Ascending aorta (tissue), 2 donors: ENCODE measurements at regions not wholly inside any gene's neighbourhood (a gene's known extent, or its start where the extent isn't known, plus 50 kb on each side); places are given as distances from the start of the nearest gene placed in this dataset.

Experiments
- DNase-seq, 2 donors: peaks; one replicate each; pipeline ENCODE4 v3.0.0-alpha.2; 2019; ENCODE audit warnings: low spot score in 2 of 2
- H3K27ac ChIP-seq, 2 donors: fragments of 200-600 bp; sonication (generic); one replicate each; pipeline ENCODE4 v1.5.1; 2016 to 2017; ENCODE audit warnings: mild to moderate bottlenecking in 1 of 2
- H3K27me3 ChIP-seq: fragments of 200-600 bp; sonication (generic); one replicate; pipeline ENCODE4 v1.5.1; 2017
- H3K36me3 ChIP-seq, 2 donors: fragments of 200-600 bp; sonication (generic); one replicate each; pipeline ENCODE4 v1.5.1; 2016
- H3K4me1 ChIP-seq, 2 donors: fragments of 200-600 bp; sonication (generic); one replicate each; pipeline ENCODE4 v1.5.1; 2016 to 2017; ENCODE audit warnings: mild to moderate bottlenecking in 1 of 2
- H3K4me3 ChIP-seq, 2 donors: fragments of 200-600 bp; sonication (generic); one replicate each; pipeline ENCODE4 v1.5.1; 2016 to 2017; ENCODE audit warnings: mild to moderate bottlenecking in 1 of 2
- H3K9me3 ChIP-seq, 2 donors: fragments of 200-600 bp; sonication (generic); one replicate each; pipeline ENCODE4 v1.5.1; 2016
- intact Hi-C: fragments of 100-400 bp; cut with DNase I; formaldehyde crosslinking; loops from one replicate; pipeline ENCODE4 v1.15.1; 2023
- TF ChIP-seq, protein P1 (sequence below), 3 experiments: fragments of 200-600 bp in 2 of 3; fragments of 450-650 bp in 1 of 3; sonication (generic) in 2 of 3; IDR thresholded peaks; one replicate each; pipeline ENCODE4 v1.5.1; 2016 to 2019; ENCODE audit warnings: antibody characterized with exemption in 3 of 3, mild to moderate bottlenecking in 1 of 3, moderate library complexity in 1 of 3

DNA sequence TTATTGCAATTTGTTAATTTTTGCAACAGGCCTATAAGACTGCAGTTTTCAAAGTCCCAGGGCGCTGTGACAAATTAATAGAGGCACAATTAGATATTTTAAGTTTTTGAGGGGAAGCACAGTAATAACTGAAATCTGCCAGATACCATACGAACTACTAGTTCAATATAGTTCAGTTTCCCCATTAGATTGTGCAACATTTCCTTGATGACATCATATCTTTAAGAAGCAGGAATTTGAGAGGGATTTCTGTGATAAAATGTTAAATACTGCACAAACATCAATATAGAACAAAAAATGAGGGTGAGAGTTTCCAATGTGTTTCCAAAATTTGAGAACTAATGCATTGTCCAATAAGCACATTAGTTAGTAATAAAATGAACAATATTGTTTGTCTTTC, 56.7 kb upstream of the GRIN3A start:
- H3K4me1 ChIP-seq, result no peaks in the 10 kb centered on the region
- TF ChIP-seq, protein P1, sequence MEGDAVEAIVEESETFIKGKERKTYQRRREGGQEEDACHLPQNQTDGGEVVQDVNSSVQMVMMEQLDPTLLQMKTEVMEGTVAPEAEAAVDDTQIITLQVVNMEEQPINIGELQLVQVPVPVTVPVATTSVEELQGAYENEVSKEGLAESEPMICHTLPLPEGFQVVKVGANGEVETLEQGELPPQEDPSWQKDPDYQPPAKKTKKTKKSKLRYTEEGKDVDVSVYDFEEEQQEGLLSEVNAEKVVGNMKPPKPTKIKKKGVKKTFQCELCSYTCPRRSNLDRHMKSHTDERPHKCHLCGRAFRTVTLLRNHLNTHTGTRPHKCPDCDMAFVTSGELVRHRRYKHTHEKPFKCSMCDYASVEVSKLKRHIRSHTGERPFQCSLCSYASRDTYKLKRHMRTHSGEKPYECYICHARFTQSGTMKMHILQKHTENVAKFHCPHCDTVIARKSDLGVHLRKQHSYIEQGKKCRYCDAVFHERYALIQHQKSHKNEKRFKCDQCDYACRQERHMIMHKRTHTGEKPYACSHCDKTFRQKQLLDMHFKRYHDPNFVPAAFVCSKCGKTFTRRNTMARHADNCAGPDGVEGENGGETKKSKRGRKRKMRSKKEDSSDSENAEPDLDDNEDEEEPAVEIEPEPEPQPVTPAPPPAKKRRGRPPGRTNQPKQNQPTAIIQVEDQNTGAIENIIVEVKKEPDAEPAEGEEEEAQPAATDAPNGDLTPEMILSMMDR (IDR thresholded peaks at IDR 0.05), result no peak
- H3K36me3 ChIP-seq, result no peaks in the 10 kb centered on the region
- no peak for DNase-seq
- intact Hi-C loops, result no loop called here
- H3K27ac ChIP-seq, result no peak overlapping the region
- H3K4me3 ChIP-seq, result no peak overlapping the region
- no peaks in the 10 kb centered on the region for H3K27me3 ChIP-seq
- H3K9me3 ChIP-seq, result no peaks in the 10 kb centered on the region

DNA sequence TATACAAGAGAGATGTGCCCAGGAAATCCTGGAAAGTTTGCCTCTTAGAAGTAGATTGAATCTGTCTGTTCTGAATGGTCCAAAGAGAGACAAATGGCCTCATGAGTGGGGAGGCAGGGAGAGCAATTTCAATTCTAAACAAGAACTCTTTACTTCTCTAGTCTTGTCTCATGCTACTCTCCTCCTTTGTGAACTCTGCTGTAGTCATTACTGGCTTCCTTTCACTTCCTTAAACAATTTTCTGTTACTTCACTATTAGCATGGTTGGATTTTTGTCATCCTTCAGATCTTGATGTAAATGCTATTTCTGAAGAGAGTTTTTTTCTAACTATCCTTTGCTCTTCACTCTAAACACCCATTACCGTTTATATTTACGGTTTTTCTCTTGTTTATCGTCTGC, 54.0 kb upstream of the GRIN3A start:
- H3K27ac ChIP-seq, result no peak overlapping the region
- no peaks in the 10 kb centered on the region for H3K4me1 ChIP-seq
- TF ChIP-seq, protein P1 (IDR thresholded peaks at IDR 0.05), result no peak
- H3K36me3 ChIP-seq, result no peaks in the 10 kb centered on the region
- H3K27me3 ChIP-seq, result no peaks in the 10 kb centered on the region
- intact Hi-C loops, result no loop called here
- DNase-seq, result no peak
- no peaks in the 10 kb centered on the region for H3K9me3 ChIP-seq
- no peak overlapping the region for H3K4me3 ChIP-seq

DNA sequence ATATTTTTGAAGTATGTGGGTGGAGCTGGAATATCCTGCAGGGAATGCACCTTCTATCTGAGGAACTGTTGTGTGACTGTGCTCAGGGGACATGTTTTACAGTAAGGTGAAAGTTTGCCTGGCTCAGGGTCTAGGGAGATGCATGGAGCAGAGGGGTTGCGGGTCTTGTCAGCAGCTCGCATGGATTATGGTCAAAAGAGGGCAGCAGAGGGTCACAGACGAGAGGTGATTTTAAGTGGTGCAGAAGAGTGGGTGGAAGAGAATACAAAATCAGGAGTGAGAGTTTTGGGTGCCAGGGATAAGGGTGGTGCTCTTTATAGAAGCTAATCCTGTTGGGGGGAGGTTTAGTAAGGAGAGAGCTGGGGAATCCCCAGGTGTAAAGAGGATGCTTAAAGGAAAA, 53.5 kb upstream of the GRIN3A start:
- intact Hi-C loops, result no loop called here

DNA sequence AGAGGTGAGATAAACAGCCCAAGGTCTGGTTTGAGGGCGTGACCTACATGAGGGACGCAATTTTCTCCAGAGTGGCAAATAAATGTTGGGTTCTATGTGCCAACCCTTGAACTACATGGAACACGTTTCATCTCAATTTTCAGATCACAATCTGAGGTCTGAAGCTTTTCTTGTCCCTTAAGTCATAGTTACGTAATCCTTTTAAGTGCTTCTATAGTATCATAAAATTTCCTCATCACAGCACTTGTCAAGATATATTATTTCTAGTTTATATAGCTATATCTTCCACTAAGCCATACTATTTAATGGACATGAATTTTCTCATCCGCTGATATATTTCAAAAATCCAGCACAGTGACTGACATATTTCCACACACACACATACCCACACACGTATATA, 53.1 kb upstream of the GRIN3A start:
- Histone ChIP-seq H3K4me3 (no peak overlapping the region), H3K36me3 (no peaks in the 10 kb centered on the region), H3K27ac (no peak overlapping the region), H3K9me3 (no peaks in the 10 kb centered on the region), H3K4me1 (no peaks in the 10 kb centered on the region), H3K27me3 (no peaks in the 10 kb centered on the region)
- TF ChIP-seq, protein P1 (IDR thresholded peaks at IDR 0.05), result no peak
- intact Hi-C loops, result no loop called here
- no peak for DNase-seq

More for the DNA sequence above, 53.5 kb upstream of the GRIN3A start:
- H3K4me1 ChIP-seq, result no peaks in the 10 kb centered on the region
- H3K36me3 ChIP-seq, result no peaks in the 10 kb centered on the region
- TF ChIP-seq, protein P1 (IDR thresholded peaks at IDR 0.05), result no peak
- H3K27me3 ChIP-seq, result no peaks in the 10 kb centered on the region
- no peak for DNase-seq
- no peak overlapping the region for H3K4me3 ChIP-seq
- no peak overlapping the region for H3K27ac ChIP-seq
- no peaks in the 10 kb centered on the region for H3K9me3 ChIP-seq
